ENCODE measurements at regions not wholly inside any gene's neighbourhood (a gene's known extent, or its start where the extent isn't known, plus 50 kb on each side); places are given as distances from the start of the nearest gene placed in this dataset.

GRCh38 chr2:207387001-207387571 lies 142.7 kb upstream of the CREB1 start:
- TF ChIP-seq CTCF (IDR thresholded peaks at IDR 0.05; ENCODE audit: poor library complexity), result no peak
- no peak for TF ChIP-seq EZH2phosphoT487 (IDR thresholded peaks at IDR 0.05; ENCODE audit: low read depth, severe bottlenecking, unreplicated experiment)
